A673 (cell line): ENCODE measurements at regions not wholly inside any gene's neighbourhood (a gene's known extent, or its start where the extent isn't known, plus 50 kb on each side); places are given as distances from the start of the nearest gene placed in this dataset.

Experiments used
- EZH2 ChIP-seq: fragments of 200-600 bp; sonication (generic); IDR thresholded peaks from 2 replicates; pipeline ENCODE4 v1.6.1; 2017; ENCODE audit warnings: borderline replicate concordance, low read depth, mild to moderate bottlenecking, mixed read lengths, antibody characterized with exemption, low read length; ENCODE audit not compliant: poor library complexity, severe bottlenecking
- TF ChIP-seq, protein P1 (sequence below): fragments of 300-800, 200-600 bp; sonication (generic); conservative IDR thresholded peaks from 2 replicates; pipeline ENCODE4 v1.5.1; 2017; ENCODE audit warnings: low read depth, mild to moderate bottlenecking, antibody characterized with exemption, low read length, moderate library complexity, mixed read lengths

GRCh38 chr12:127787544-127787943 lies 479.4 kb upstream of the TMEM132C start:
- TF ChIP-seq, protein P1, sequence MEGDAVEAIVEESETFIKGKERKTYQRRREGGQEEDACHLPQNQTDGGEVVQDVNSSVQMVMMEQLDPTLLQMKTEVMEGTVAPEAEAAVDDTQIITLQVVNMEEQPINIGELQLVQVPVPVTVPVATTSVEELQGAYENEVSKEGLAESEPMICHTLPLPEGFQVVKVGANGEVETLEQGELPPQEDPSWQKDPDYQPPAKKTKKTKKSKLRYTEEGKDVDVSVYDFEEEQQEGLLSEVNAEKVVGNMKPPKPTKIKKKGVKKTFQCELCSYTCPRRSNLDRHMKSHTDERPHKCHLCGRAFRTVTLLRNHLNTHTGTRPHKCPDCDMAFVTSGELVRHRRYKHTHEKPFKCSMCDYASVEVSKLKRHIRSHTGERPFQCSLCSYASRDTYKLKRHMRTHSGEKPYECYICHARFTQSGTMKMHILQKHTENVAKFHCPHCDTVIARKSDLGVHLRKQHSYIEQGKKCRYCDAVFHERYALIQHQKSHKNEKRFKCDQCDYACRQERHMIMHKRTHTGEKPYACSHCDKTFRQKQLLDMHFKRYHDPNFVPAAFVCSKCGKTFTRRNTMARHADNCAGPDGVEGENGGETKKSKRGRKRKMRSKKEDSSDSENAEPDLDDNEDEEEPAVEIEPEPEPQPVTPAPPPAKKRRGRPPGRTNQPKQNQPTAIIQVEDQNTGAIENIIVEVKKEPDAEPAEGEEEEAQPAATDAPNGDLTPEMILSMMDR, result no peak
- TF ChIP-seq EZH2, result no peak
